HuH-7 (cell line): ENCODE measurements at regions not wholly inside any gene's neighbourhood (a gene's known extent, or its start where the extent isn't known, plus 50 kb on each side); places are given as distances from the start of the nearest gene placed in this dataset.

Source experiments
- DNase-seq: peaks from one replicate; pipeline ENCODE4 v3.0.0; 2011; ENCODE audit warnings: low spot score

DNA sequence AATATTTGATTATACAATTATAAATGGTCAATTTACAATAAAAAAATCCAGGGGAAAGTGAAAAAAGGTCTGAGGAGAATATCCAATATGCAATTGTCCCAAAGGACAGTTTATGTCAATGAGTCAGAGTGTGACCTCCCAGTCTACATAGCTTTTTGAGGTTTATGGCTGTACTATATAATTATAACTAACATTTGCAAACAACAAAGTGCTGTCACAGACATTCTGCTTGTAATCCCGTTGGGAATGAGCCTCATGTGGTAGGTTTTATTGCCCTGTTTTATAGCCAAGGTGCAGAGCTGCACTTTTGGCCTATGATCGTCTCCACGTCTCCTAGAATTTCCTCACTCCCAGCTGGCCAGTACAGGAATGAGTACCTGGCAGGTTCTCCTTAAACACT, 103.8 kb downstream of the ADSS2 start:
- peak; percentile 69 for DNase-seq

DNA sequence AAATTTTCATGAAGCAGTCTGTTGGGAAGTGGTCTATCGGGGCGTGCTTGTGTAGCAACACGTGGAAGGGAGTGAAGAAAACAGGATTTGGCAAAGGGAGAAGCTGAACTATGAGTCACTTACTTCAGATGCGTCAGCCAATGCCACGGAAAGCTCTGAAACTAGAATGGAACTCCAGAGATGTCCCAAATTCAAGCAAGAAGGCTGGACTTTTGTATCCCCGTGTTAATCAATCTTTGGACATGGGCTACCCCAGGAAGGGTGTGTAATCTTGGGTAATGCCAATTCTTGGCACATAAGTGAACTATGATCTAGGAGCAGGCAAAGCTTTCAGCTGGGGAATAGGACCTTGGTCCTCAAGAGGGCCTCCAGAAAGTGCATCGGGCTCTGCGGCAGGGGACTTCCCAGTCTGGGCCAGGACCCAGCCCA, 102.6 kb downstream of the ADSS2 start:
- no peak for DNase-seq

DNA sequence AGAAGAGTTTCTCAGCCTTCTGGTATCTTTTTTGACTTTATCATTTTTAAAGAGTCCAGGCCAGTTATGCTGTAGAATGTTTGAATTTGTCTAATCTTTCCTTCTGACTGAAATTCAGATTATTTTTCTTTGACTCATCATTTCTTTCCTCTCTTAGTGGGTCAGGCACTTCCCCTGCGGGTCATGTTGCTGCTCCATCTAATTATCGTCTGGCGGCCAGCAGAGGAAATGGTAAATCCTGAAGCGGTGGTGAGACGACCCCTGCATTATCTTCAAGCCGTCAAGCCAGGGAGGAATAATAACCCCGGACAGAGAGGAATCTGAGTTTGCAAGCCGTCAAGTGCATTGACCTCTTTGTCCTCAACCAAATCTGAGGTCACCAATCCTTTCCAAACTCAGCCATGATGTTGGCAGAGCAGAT, 102.1 kb downstream of the ADSS2 start:
- DNase-seq, result no peak

DNA sequence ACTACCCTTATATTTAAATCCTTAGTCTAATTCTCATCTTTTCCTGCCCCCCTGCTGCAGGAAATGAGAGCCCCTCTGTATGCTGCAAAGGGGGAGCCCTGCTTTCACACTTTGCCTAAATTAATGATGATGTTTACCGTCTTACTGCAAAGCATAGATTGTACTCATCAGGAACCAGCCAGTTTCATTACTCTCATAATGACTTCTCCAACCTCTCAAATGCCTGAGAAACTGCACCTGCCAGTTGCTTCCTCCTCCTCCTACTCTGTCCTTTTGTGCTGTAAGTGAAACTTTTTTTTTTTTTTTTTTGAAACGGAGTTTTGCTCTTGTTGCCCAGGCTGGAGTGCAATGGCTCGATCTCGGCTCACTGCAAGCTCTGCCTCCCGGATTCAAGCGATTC, 101.7 kb downstream of the ADSS2 start:
- DNase-seq, result no peak

DNA sequence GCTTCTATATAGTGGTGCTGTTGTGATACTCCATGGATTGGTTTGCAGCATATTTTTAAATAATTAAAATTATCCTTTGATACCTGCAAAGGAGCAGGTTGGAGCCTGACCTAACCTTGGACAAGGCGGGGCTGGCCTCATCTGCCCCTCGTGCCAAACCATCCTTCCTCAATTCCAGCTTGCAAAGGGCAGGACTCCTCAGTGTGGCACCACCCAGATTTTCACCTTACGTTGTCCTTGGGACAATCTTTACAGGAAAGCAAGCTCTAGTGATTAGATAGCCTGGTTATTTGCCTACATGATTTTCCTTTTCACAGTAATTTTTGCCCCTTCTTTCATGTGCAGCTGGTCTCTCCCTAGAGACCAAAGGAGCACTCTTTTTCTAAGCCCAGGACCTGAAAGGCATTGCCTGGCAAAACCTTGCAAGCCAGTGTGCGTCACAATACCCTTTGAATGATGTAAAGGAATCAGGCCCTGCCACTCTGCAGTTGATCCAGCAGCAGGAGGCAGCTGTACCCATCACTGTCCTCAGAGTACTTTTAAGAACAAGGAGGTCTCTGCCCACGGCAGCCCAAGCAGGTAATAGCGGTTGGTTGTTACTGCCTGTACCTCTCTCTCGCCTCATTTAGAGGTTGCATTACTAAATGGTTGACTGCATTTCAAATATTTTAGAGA, 99.4 kb downstream of the ADSS2 start:
- no peak for DNase-seq

DNA sequence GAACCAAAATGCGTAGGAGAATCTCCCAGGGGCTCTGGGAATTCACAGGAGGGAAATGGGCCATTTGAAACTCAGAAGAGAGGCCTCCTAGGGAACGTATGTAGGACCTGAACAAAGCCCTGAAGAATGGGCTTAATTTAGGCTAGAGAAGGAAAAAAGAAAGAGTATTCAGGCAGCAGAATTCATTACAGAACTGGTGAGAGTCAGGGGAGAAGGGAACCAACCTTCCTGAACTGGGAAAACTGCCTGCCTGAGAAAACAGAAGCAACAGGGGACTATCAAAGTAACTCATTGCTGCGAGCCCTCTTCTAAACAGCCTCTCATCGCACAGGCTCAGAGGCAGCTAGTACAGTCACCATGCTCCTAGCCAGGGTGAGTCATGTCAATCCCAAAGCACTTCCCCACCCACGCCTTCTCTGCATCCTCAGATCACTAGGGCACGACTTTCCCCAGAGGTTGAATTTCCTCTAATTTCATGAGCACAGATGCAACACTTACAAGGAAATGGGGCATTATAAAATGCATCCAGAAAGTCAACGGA, 98.1 kb downstream of the ADSS2 start:
- DNase-seq, result no peak

DNA sequence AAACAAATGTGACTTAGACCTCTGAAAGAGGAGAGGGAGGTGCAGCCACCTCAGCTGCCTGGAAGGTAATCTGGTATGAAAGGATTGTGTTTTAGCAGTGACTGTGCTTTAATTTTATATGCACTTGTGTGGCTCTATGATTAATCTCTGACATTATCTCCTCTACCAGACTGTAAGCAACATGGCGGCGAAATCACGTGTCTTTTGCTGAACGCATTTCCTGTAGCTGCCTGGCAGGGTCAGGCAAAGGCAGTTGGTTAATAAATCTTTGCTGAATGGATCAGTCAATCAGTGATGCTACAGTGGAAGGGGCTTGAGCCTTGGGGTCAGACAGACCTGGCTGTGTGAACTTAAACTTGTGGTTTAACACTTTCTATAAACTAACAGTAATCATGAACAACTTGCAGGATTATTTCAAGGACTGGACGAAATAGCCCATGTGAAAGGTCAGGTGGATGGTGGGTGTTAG, 96.9 kb downstream of the ADSS2 start:
- no peak for DNase-seq

DNA sequence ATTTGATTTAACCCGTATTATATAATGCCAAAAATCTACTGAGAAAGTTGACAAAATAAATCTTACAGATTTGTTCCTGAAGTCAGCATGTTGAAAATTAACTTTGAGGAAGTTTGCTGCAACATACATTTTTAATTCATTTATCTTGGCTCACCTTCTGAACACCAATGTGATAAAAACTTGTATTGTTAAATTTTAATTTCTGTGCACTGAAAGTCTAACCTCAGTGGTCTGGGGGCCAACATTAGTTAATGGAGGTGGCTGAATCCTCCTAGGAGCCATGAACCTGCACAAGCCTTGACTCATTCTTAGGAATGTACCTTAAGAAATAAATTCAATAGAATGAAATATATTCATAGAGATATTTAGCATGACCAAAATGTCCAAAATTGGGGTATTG, 95.3 kb downstream of the ADSS2 start:
- DNase-seq, result no peak
